Stomach (tissue), 4 donors: ENCODE measurements at regions not wholly inside any gene's neighbourhood (a gene's known extent, or its start where the extent isn't known, plus 50 kb on each side); places are given as distances from the start of the nearest gene placed in this dataset.

Experiments used
- CTCF ChIP-seq, 7 experiments: fragments of 450-650 bp in 4 of 7; fragments of 200-600 bp in 3 of 7; sonication (generic) in 3 of 7; IDR thresholded peaks; one replicate each; pipeline ENCODE4 v1.5.1; 2016 to 2019; ENCODE audit warnings: antibody characterized with exemption in 7 of 7, control low read depth in 2 of 7, mild to moderate bottlenecking in 1 of 7
- EP300 ChIP-seq: sonication (generic); formaldehyde crosslinking; IDR thresholded peaks from one replicate; pipeline ENCODE4 v1.6.1; 2017; ENCODE audit warnings: antibody characterized with exemption

GRCh38 chrX:87265518-87265917 lies 252.1 kb upstream of the KLHL4 start:
- TF ChIP-seq CTCF (IDR thresholded peaks at IDR 0.05) = no peak
- TF ChIP-seq EP300 = no peak
